Motor neuron (in vitro differentiated cells): ENCODE measurements at regions not wholly inside any gene's neighbourhood (a gene's known extent, or its start where the extent isn't known, plus 50 kb on each side); places are given as distances from the start of the nearest gene placed in this dataset.

ENCODE experiments used
- ATAC-seq, 8 experiments: fragments of 200-7000 bp; cut with Tn5 transposase; replicated peaks in 6 of 8; 2 replicates each; pipeline ENCODE4 v1.8.0; 2021; ENCODE audit warnings: mild to moderate bottlenecking in 8 of 8, moderate library complexity in 8 of 8
- H3K27ac ChIP-seq, 2 donors: fragments of 250-450 bp; sonication (Bioruptor Pico); 2 replicates each; pipeline ENCODE4 v1.9.0; 2021; ENCODE audit warnings: antibody characterized with exemption in 2 of 2, mild to moderate bottlenecking in 2 of 2, moderate library complexity in 1 of 2
- H3K4me1 ChIP-seq, 2 donors: fragments of 250-450 bp; sonication (Bioruptor Pico); replicated peaks in 1 of 2; 2 replicates each; pipeline ENCODE4 v1.6.1; 2021; ENCODE audit warnings: antibody characterized with exemption in 2 of 2, mild to moderate bottlenecking in 2 of 2, moderate library complexity in 1 of 2
- H3K4me3 ChIP-seq, 5 donors: fragments of 250-450 bp; sonication (Bioruptor Pico); 2 replicates each; pipeline ENCODE4 v1.9.0; 2021; ENCODE audit warnings: antibody characterized with exemption in 5 of 5, mild to moderate bottlenecking in 5 of 5, moderate library complexity in 4 of 5
- WGBS, 10 experiments: fragments of 450-650 bp; shearing (Covaris generic); methylation state at CpG; one replicate each; pipeline ENCODE4 v1.0.0; 2022; 5-methylcytosine and 5-hydroxymethylcytosine counted together
- in situ Hi-C, 9 experiments: fragments of 400-800 bp; cut with MboI; loops; one replicate each; pipeline ENCODE4 v1.15.0; 2021; ENCODE audit warnings: low sequenced_read_pairs in 9 of 9, low pct_unique_long_range_greater_than_20kb in 2 of 9; ENCODE audit not compliant: unreplicated experiment in 9 of 9

- Histone ChIP-seq H3K4me1 (peaks cover 0 to 10% of the 10 kb centered on the region in 2 donors), H3K27ac (no peak overlapping the region), H3K4me3 (no peak overlapping the region)
- WGBS, 10 experiments, result 11 to 100% (median 94%) methylated on average over 1 to 3 of the region's 3 CpGs; no CpG with 5 or more reads in 1 of the 10 experiments
- in situ Hi-C loops, result no loop called here
- no peak for ATAC-seq
Observed at GRCh38 chr13:69319656-69320055, 788.0 kb upstream of the ATXN8OS start.

- H3K4me3 ChIP-seq, result no peak overlapping the region
- in situ Hi-C loops, result no loop called here
- H3K4me1 ChIP-seq, result peaks cover 0 to 14% of the 10 kb centered on the region in 2 donors
- ATAC-seq, result peak in 5 of 8 experiments; percentile 50 to 79 (median 70)
- WGBS, 10 experiments, result 0 to 72% (median 52%) methylated on average over 1 to 3 of the region's 3 CpGs; no CpG with 5 or more reads in 1 of the 10 experiments
- no peak overlapping the region for H3K27ac ChIP-seq
Observed at GRCh38 chr13:69315039-69315438, 792.6 kb upstream of the ATXN8OS start.

DNA sequence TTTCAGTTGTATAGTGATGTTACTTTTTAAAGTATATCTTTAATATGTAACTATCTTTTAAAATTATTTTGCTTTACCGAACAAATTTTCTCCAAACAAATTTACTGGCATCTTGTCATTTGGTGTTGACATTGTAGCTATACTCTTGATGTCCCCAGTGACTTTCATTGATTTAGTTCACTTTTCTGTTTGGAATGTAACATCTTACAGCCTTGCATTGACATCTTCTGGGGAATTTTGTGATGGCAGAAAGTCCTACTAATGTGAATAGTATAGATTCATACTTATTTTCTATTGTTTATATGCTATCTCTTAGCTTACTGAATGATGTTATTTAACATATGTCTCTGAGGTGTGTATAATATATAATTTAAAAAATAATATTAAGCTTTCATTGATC lies 800.9 kb upstream of the ATXN8OS start:
- in situ Hi-C loops, result no loop called here
- Histone ChIP-seq H3K4me3 (no peak overlapping the region), H3K4me1 (no peaks in the 10 kb centered on the region), H3K27ac (no peak overlapping the region)
- WGBS, 10 experiments, result 0 to 100% (median 77%) methylated on average over 1 of the region's 1 CpG; no CpG with 5 or more reads in 4 of the 10 experiments
- ATAC-seq, result no peak

- no peak overlapping the region for H3K4me3 ChIP-seq
- no peaks in the 10 kb centered on the region for H3K4me1 ChIP-seq
- 0 to 100% (median 40%) methylated on average over 1 to 2 of the region's 2 CpGs for WGBS, 10 experiments
- H3K27ac ChIP-seq, result no peak overlapping the region
- no peak for ATAC-seq
- in situ Hi-C loops, result no loop called here
Observed at GRCh38 chr13:69300131-69300530, 807.5 kb upstream of the ATXN8OS start.

GRCh38 chr13:69296130-69296529 lies 811.5 kb upstream of the ATXN8OS start:
- Histone ChIP-seq H3K4me1 (no peaks in the 10 kb centered on the region), H3K27ac (no peak overlapping the region), H3K4me3 (no peak overlapping the region)
- in situ Hi-C loops, result no loop called here
- no peak for ATAC-seq
- WGBS, 10 experiments, result 0 to 86% (median 67%) methylated on average over 1 of the region's 1 CpG; no CpG with 5 or more reads in 1 of the 10 experiments

GRCh38 chr13:69292789-69293425 lies 814.7 kb upstream of the ATXN8OS start:
- Histone ChIP-seq H3K4me1 (no peaks in the 10 kb centered on the region), H3K4me3 (no peak overlapping the region), H3K27ac (no peak overlapping the region)
- WGBS, 10 experiments, result 6 to 90% (median 50%) methylated on average over 1 to 2 of the region's 2 CpGs; no CpG with 5 or more reads in 1 of the 10 experiments
- in situ Hi-C loops, result no loop called here
- ATAC-seq, result no peak

- Histone ChIP-seq H3K4me1 (no peaks in the 10 kb centered on the region), H3K27ac (no peak overlapping the region), H3K4me3 (no peak overlapping the region)
- no peak for ATAC-seq
- 0 to 100% methylated on average over 1 of the region's 1 CpG; no CpG with 5 or more reads in 8 of the 10 experiments for WGBS, 10 experiments
- in situ Hi-C loops, result no loop called here
Observed at GRCh38 chr13:69291292-69291906, 816.2 kb upstream of the ATXN8OS start.

GRCh38 chr13:69288026-69288425 lies 819.6 kb upstream of the ATXN8OS start:
- Histone ChIP-seq H3K4me1 (no peaks in the 10 kb centered on the region), H3K4me3 (no peak overlapping the region), H3K27ac (no peak overlapping the region)
- in situ Hi-C loops, result no loop called here
- no peak for ATAC-seq

GRCh38 chr13:69287050-69287698 lies 820.5 kb upstream of the ATXN8OS start:
- 4 to 100% (median 84%) methylated on average over 1 to 8 of the region's 8 CpGs; no CpG with 5 or more reads in 1 of the 10 experiments for WGBS, 10 experiments
- no peaks in the 10 kb centered on the region for H3K4me1 ChIP-seq
- in situ Hi-C loops, result no loop called here
- H3K4me3 ChIP-seq, result no peak overlapping the region
- ATAC-seq, result peak in 1 of 8 experiments; percentile 56
- H3K27ac ChIP-seq, result no peak overlapping the region

GRCh38 chr13:69283837-69284236 lies 823.8 kb upstream of the ATXN8OS start:
- Histone ChIP-seq H3K27ac (no peak overlapping the region), H3K4me1 (no peaks in the 10 kb centered on the region), H3K4me3 (no peak overlapping the region)
- 5 to 95% (median 63%) methylated on average over 1 to 2 of the region's 2 CpGs for WGBS, 10 experiments
- peak in 5 of 8 experiments; percentile 32 to 76 (median 50) for ATAC-seq
- in situ Hi-C loops, result no loop called here

- ATAC-seq, result no peak
- 0 to 100% (median 67%) methylated on average over 1 of the region's 1 CpG; no CpG with 5 or more reads in 1 of the 10 experiments for WGBS, 10 experiments
- H3K27ac ChIP-seq, result no peak overlapping the region
- no peak overlapping the region for H3K4me3 ChIP-seq
- H3K4me1 ChIP-seq, result no peaks in the 10 kb centered on the region
- in situ Hi-C loops, result no loop called here
Observed at GRCh38 chr13:69283301-69283700, 824.3 kb upstream of the ATXN8OS start.

- Histone ChIP-seq H3K4me3 (no peak overlapping the region), H3K4me1 (no peaks in the 10 kb centered on the region), H3K27ac (no peak overlapping the region)
- ATAC-seq, result no peak
- in situ Hi-C loops, result no loop called here
- WGBS, 10 experiments, result 0 to 92% (median 79%) methylated on average over 2 to 4 of the region's 4 CpGs; no CpG with 5 or more reads in 3 of the 10 experiments
Observed at GRCh38 chr13:69280399-69280798, 827.2 kb upstream of the ATXN8OS start.

DNA sequence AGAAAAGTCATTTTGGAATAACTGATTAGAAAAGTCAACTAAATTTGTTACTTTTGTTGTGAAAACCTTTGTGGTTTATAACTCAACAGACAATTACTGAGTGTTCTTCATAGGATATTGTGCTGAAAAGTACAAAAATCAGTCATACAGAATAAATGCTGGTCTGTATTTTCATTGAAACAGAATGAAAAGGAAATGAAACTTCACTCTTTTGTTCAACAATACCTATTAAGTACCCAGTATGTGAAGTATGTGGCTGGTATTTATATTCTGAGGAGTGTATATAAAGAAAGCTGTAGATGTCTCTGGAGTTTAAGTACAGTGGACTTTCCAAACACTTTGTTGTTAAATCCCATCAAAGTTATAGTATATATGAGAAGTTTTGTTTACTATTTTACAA lies 828.4 kb upstream of the ATXN8OS start:
- Histone ChIP-seq H3K4me3 (no peak overlapping the region), H3K27ac (no peak overlapping the region), H3K4me1 (no peaks in the 10 kb centered on the region)
- in situ Hi-C loops, result no loop called here
- no peak for ATAC-seq
